ENCODE measurements at regions not wholly inside any gene's neighbourhood (a gene's known extent, or its start where the extent isn't known, plus 50 kb on each side); places are given as distances from the start of the nearest gene placed in this dataset.

- H3K4me3 ChIP-seq (ENCODE audit: low read depth, low read length) = no peak overlapping the region
- TF ChIP-seq CTCF (IDR thresholded peaks at IDR 0.05; ENCODE audit: low read depth, low read length, missing control alignments) = no peak
- DNase-seq (ENCODE audit: low read depth) = no peak
These were observed 413.5 kb upstream of the WWC1 start for GRCh38 chr5:167877924-167878323.

GRCh38 chr5:167880420-167880819 is 411.0 kb upstream of the WWC1 start:
- no peak for TF ChIP-seq CTCF (IDR thresholded peaks at IDR 0.05; ENCODE audit: low read depth, low read length, missing control alignments)
- no peak for DNase-seq (ENCODE audit: low read depth)
- no peak overlapping the region for H3K4me3 ChIP-seq (ENCODE audit: low read depth, low read length)

- no peak for DNase-seq (ENCODE audit: low read depth)
- no peak for TF ChIP-seq CTCF (IDR thresholded peaks at IDR 0.05; ENCODE audit: low read depth, low read length, missing control alignments)
- H3K4me3 ChIP-seq (ENCODE audit: low read depth, low read length) = no peak overlapping the region
These were observed 410.4 kb upstream of the WWC1 start for GRCh38 chr5:167881041-167881440.

GRCh38 chr5:167886196-167886595 is 405.2 kb upstream of the WWC1 start:
- DNase-seq (ENCODE audit: low read depth) = no peak
- H3K4me3 ChIP-seq (ENCODE audit: low read depth, low read length) = no peak overlapping the region
- TF ChIP-seq CTCF (IDR thresholded peaks at IDR 0.05; ENCODE audit: low read depth, low read length, missing control alignments) = no peak

GRCh38 chr5:167888393-167888792 is 403.1 kb upstream of the WWC1 start:
- TF ChIP-seq CTCF (IDR thresholded peaks at IDR 0.05; ENCODE audit: low read depth, low read length, missing control alignments) = no peak
- no peak for DNase-seq (ENCODE audit: low read depth)
- H3K4me3 ChIP-seq (ENCODE audit: low read depth, low read length) = no peak overlapping the region

- no peak for TF ChIP-seq CTCF (IDR thresholded peaks at IDR 0.05; ENCODE audit: low read depth, low read length, missing control alignments)
- H3K4me3 ChIP-seq (ENCODE audit: low read depth, low read length) = no peak overlapping the region
- DNase-seq (ENCODE audit: low read depth) = no peak
These were observed 402.2 kb upstream of the WWC1 start for GRCh38 chr5:167889276-167889675.

- DNase-seq (ENCODE audit: low read depth) = no peak
- H3K4me3 ChIP-seq (ENCODE audit: low read depth, low read length) = no peak overlapping the region
- TF ChIP-seq CTCF (IDR thresholded peaks at IDR 0.05; ENCODE audit: low read depth, low read length, missing control alignments) = no peak
These were observed 398.9 kb upstream of the WWC1 start for GRCh38 chr5:167892352-167893115.

Data from GM12864 (cell line).